H9 (cell line): ENCODE measurements at regions not wholly inside any gene's neighbourhood (a gene's known extent, or its start where the extent isn't known, plus 50 kb on each side); places are given as distances from the start of the nearest gene placed in this dataset.

Experiments used
- DNase-seq: peaks from one replicate; pipeline ENCODE4 v3.0.0-alpha.2; 2017
- H2AFZ ChIP-seq: one replicate; pipeline ENCODE4 v1.6.1; 2013; ENCODE audit warnings: mild to moderate bottlenecking, low read length, control low read depth, moderate library complexity
- H2AK5ac ChIP-seq: 2 replicates; pipeline ENCODE4 v1.6.1; 2013; ENCODE audit warnings: low read length, control low read depth, mixed read lengths; ENCODE audit not compliant: insufficient read length
- H2BK120ac ChIP-seq: one replicate; pipeline ENCODE4 v1.6.1; 2013; ENCODE audit warnings: low read depth, mild to moderate bottlenecking, low read length, control low read depth, inconsistent platforms; ENCODE audit not compliant: poor library complexity, severe bottlenecking
- H2BK12ac ChIP-seq: 2 replicates; pipeline ENCODE4 v1.6.1; 2013; ENCODE audit warnings: low read length, control low read depth, mixed read lengths, low read depth; ENCODE audit not compliant: insufficient read length
- H2BK15ac ChIP-seq: 2 replicates; pipeline ENCODE4 v1.6.1; 2013; ENCODE audit warnings: low read depth, low read length, control low read depth
- H2BK20ac ChIP-seq: one replicate; pipeline ENCODE4 v1.6.1; 2013; ENCODE audit warnings: low read depth, mild to moderate bottlenecking, low read length, control low read depth, inconsistent platforms; ENCODE audit not compliant: poor library complexity, severe bottlenecking
- H2BK5ac ChIP-seq: 2 replicates; pipeline ENCODE4 v1.6.1; 2013; ENCODE audit warnings: low read length, control low read depth, mixed read lengths; ENCODE audit not compliant: insufficient read length
- H3K14ac ChIP-seq: 2 replicates; pipeline ENCODE4 v1.6.1; 2013; ENCODE audit warnings: low read length, control low read depth; ENCODE audit not compliant: insufficient read depth
- H3K18ac ChIP-seq: 2 replicates; pipeline ENCODE4 v1.6.1; 2013; ENCODE audit warnings: low read depth, mild to moderate bottlenecking, mixed read lengths, low read length, control low read depth; ENCODE audit not compliant: insufficient read length
- H3K23ac ChIP-seq: 2 replicates; pipeline ENCODE4 v1.6.1; 2013; ENCODE audit warnings: low read length, control low read depth, mixed read lengths, low read depth; ENCODE audit not compliant: insufficient read length
- H3K23me2 ChIP-seq: 2 replicates; pipeline ENCODE4 v1.6.1; 2013; ENCODE audit warnings: low read depth, mild to moderate bottlenecking, mixed read lengths, low read length, control low read depth; ENCODE audit not compliant: insufficient read length, poor library complexity, severe bottlenecking
- H3K27ac ChIP-seq: 2 replicates; pipeline ENCODE4 v1.5.1; 2013; ENCODE audit warnings: low read length, control low read depth, mixed read lengths, low read depth; ENCODE audit not compliant: insufficient read length
- H3K27me3 ChIP-seq: 2 replicates; pipeline ENCODE4 v1.6.1; 2013; ENCODE audit warnings: low read length, control low read depth, inconsistent platforms; ENCODE audit not compliant: insufficient read depth
- H3K4ac ChIP-seq: 2 replicates; pipeline ENCODE4 v1.6.1; 2013; ENCODE audit warnings: low read depth, mild to moderate bottlenecking, control low read depth, inconsistent platforms, low read length, moderate library complexity
- H3K4me1 ChIP-seq: 2 replicates; pipeline ENCODE4 v1.6.1; 2013; ENCODE audit warnings: low read length, control low read depth, inconsistent platforms; ENCODE audit not compliant: insufficient read depth
- H3K4me2 ChIP-seq: 2 replicates; pipeline ENCODE4 v1.6.1; 2013; ENCODE audit warnings: low read length, control low read depth, mixed read lengths; ENCODE audit not compliant: insufficient read length, insufficient read depth
- H3K56ac ChIP-seq: 2 replicates; pipeline ENCODE4 v1.6.1; 2013; ENCODE audit warnings: low read depth, mild to moderate bottlenecking, mixed read lengths, low read length, control low read depth; ENCODE audit not compliant: insufficient read length
- H3K79me1 ChIP-seq: 2 replicates; pipeline ENCODE4 v1.6.1; 2013; ENCODE audit warnings: low read depth, mild to moderate bottlenecking, moderate library complexity, low read length, control low read depth, inconsistent platforms; ENCODE audit not compliant: insufficient read depth, poor library complexity, severe bottlenecking
- H3K79me2 ChIP-seq: 2 replicates; pipeline ENCODE4 v1.6.1; 2013; ENCODE audit warnings: low read length, control low read depth, inconsistent platforms; ENCODE audit not compliant: insufficient read depth
- H3K9ac ChIP-seq: 2 replicates; pipeline ENCODE4 v1.6.1; 2013; ENCODE audit warnings: low read length, control low read depth, mixed read lengths; ENCODE audit not compliant: insufficient read length; ENCODE audit errors: extremely low read depth
- H3K9me3 ChIP-seq: one replicate; pipeline ENCODE4 v1.6.1; 2013; ENCODE audit warnings: low read depth, low read length, inconsistent platforms; ENCODE audit not compliant: control insufficient read depth
- H3T11ph ChIP-seq: one replicate; pipeline ENCODE4 v1.6.1; 2013; ENCODE audit warnings: mild to moderate bottlenecking, low read length, control low read depth, inconsistent platforms
- H4K20me1 ChIP-seq: one replicate; pipeline ENCODE4 v1.6.1; 2013; ENCODE audit not compliant: control insufficient read depth, insufficient read length, insufficient read depth
- H4K5ac ChIP-seq: 2 replicates; pipeline ENCODE4 v1.6.1; 2013; ENCODE audit warnings: low read depth, mild to moderate bottlenecking, mixed read lengths, low read length, control low read depth; ENCODE audit not compliant: insufficient read length
- H4K8ac ChIP-seq: replicated peaks from 2 replicates; pipeline ENCODE4 v1.6.1; 2013; ENCODE audit warnings: low read length, control low read depth, mixed read lengths, low read depth; ENCODE audit not compliant: insufficient read length
- H4K91ac ChIP-seq: 2 replicates; pipeline ENCODE4 v1.6.1; 2013; ENCODE audit warnings: low read depth, mild to moderate bottlenecking, moderate library complexity, mixed read lengths, low read length, control low read depth; ENCODE audit not compliant: insufficient read length
- H3K27ac Mint-ChIP-seq, 3 experiments: 2 replicates in 2 of 3; 3 replicates in 1 of 3; pipeline ENCODE4 v1.8.0; 2020 to 2021; ENCODE audit warnings: mixed read lengths in 3 of 3, mild to moderate bottlenecking in 1 of 3, moderate library complexity in 1 of 3
- H3K27me3 Mint-ChIP-seq: 2 replicates; pipeline ENCODE4 v1.8.0; 2021; ENCODE audit warnings: low read depth, mild to moderate bottlenecking, moderate library complexity, mixed read lengths
- H3K36me3 Mint-ChIP-seq, 3 experiments: 2 replicates in 2 of 3; 3 replicates in 1 of 3; pipeline ENCODE4 v1.8.0; 2020 to 2021; ENCODE audit warnings: low read depth in 3 of 3, mixed read lengths in 3 of 3; ENCODE audit not compliant: insufficient read depth in 1 of 3
- H3K4me1 Mint-ChIP-seq, 2 experiments: 2 replicates each; pipeline ENCODE4 v1.8.0; 2020; ENCODE audit warnings: mixed read lengths in 2 of 2
- H3K4me3 Mint-ChIP-seq, 2 experiments: 2 replicates in 1 of 2; 3 replicates in 1 of 2; pipeline ENCODE4 v1.8.0; 2020 to 2021; ENCODE audit warnings: mild to moderate bottlenecking in 2 of 2, mixed read lengths in 2 of 2, moderate library complexity in 1 of 2
- H3K9me3 Mint-ChIP-seq, 2 experiments: 2 replicates in 1 of 2; 3 replicates in 1 of 2; pipeline ENCODE4 v1.8.0; 2020; ENCODE audit warnings: mild to moderate bottlenecking in 2 of 2, mixed read lengths in 2 of 2, moderate library complexity in 1 of 2
- CTCF ChIP-seq: fragments of 200-600 bp; sonication (generic); conservative IDR thresholded peaks from 3 replicates; pipeline ENCODE4 v1.8.0; 2021; ENCODE audit warnings: antibody characterized with exemption, mild to moderate bottlenecking
- WGBS: extraction: QIAGEN DNeasy Blood & Tissue Kit; methylation state at CpG from one replicate; pipeline ENCODE4 v1.1.7; 2013; ENCODE audit warnings: missing lambda C conversion rate, low lambda C conversion rate, mixed read lengths; ENCODE audit not compliant: insufficient read length; ENCODE audit errors: extremely low coverage; 5-methylcytosine and 5-hydroxymethylcytosine counted together

GRCh38 chr12:3989218-3989550, 116.0 kb upstream of the PARP11 start:
- Mint-ChIP-seq H3K27ac (no peak overlapping the region), H3K36me3 (no peaks in the 10 kb centered on the region), H3K4me1 (peaks cover 0 to 6% of the 10 kb centered on the region in 2 experiments; a peak in 3 of 4 replicates), H3K4me3 (no peak overlapping the region), H3K27me3 (peaks cover 10% of the 10 kb centered on the region), H3K9me3 (peaks cover 3 to 5% of the 10 kb centered on the region in 2 experiments; a peak in 3 of 5 replicates)
- no CpG with 5 or more reads among the region's 2 CpGs for WGBS
- Histone ChIP-seq H3K79me1 (no peaks in the 10 kb centered on the region), H4K5ac (no peak overlapping the region), H2BK20ac (no peak overlapping the region), H3T11ph (no peak overlapping the region), H3K9ac (no peak overlapping the region), H2BK120ac (no peak overlapping the region), H4K8ac (no peak overlapping the region), H3K14ac (no peak overlapping the region), H3K79me2 (no peaks in the 10 kb centered on the region), H3K4me1 (no peaks in the 10 kb centered on the region), H3K23me2 (no peaks in the 10 kb centered on the region), H2BK5ac (no peak overlapping the region), H2AFZ (no peak overlapping the region), H4K20me1 (no peaks in the 10 kb centered on the region), H3K18ac (no peak overlapping the region), H4K91ac (no peak overlapping the region), H2BK12ac (no peak overlapping the region), H2AK5ac (no peak overlapping the region), H2BK15ac (no peak overlapping the region), H3K4ac (no peak overlapping the region), H3K56ac (no peak overlapping the region), H3K4me2 (no peak overlapping the region), H3K9me3 (no peaks in the 10 kb centered on the region), H3K27me3 (no peaks in the 10 kb centered on the region), H3K27ac (no peak overlapping the region), H3K23ac (no peak overlapping the region)
- no peak for TF ChIP-seq CTCF
- no peak for DNase-seq
